ENCODE measurements at regions not wholly inside any gene's neighbourhood (a gene's known extent, or its start where the extent isn't known, plus 50 kb on each side); places are given as distances from the start of the nearest gene placed in this dataset.

GRCh38 chr6:127397729-127398630 lies 54.6 kb upstream of the ECHDC1 start:
- TF ChIP-seq, protein P1, sequence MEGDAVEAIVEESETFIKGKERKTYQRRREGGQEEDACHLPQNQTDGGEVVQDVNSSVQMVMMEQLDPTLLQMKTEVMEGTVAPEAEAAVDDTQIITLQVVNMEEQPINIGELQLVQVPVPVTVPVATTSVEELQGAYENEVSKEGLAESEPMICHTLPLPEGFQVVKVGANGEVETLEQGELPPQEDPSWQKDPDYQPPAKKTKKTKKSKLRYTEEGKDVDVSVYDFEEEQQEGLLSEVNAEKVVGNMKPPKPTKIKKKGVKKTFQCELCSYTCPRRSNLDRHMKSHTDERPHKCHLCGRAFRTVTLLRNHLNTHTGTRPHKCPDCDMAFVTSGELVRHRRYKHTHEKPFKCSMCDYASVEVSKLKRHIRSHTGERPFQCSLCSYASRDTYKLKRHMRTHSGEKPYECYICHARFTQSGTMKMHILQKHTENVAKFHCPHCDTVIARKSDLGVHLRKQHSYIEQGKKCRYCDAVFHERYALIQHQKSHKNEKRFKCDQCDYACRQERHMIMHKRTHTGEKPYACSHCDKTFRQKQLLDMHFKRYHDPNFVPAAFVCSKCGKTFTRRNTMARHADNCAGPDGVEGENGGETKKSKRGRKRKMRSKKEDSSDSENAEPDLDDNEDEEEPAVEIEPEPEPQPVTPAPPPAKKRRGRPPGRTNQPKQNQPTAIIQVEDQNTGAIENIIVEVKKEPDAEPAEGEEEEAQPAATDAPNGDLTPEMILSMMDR (IDR thresholded peaks at IDR 0.05) = no peak
- no peak for TF ChIP-seq EP300 (IDR thresholded peaks at IDR 0.05)
